Brain microvascular endothelial cell (primary cell): ENCODE measurements at regions not wholly inside any gene's neighbourhood (a gene's known extent, or its start where the extent isn't known, plus 50 kb on each side); places are given as distances from the start of the nearest gene placed in this dataset.

ENCODE experiments used
- DNase-seq: peaks from one replicate; pipeline ENCODE4 v3.0.0-alpha.2; 2020
- H3K27ac ChIP-seq: fragments of 250-450 bp; sonication (Bioruptor Pico); 2 replicates; pipeline ENCODE4 v1.5.1; 2020; ENCODE audit warnings: mild to moderate bottlenecking, moderate library complexity
- H3K27me3 ChIP-seq: fragments of 250-450 bp; sonication (Bioruptor Pico); replicated peaks from 2 replicates; pipeline ENCODE4 v1.5.1; 2020; ENCODE audit warnings: mild to moderate bottlenecking
- H3K36me3 ChIP-seq: fragments of 250-450 bp; sonication (Bioruptor Pico); replicated peaks from 2 replicates; pipeline ENCODE4 v1.5.1; 2020; ENCODE audit warnings: mild to moderate bottlenecking
- H3K4me3 ChIP-seq: 2 replicates; pipeline ENCODE4 v1.5.1; 2011; ENCODE audit warnings: low read depth, mild to moderate bottlenecking, control low read depth, low read length, moderate library complexity
- in situ Hi-C: cut with HindIII; loops from 2 replicates; pipeline ENCODE4 v1.10.0; 2017; ENCODE audit warnings: low sequenced_read_pairs, low pct_ligation_motif_present
- TF ChIP-seq, protein P1 (sequence below): IDR thresholded peaks from 2 replicates; pipeline ENCODE4 v1.5.1; 2011; ENCODE audit warnings: low read depth, mild to moderate bottlenecking, moderate library complexity, low read length, control low read depth, inconsistent platforms; ENCODE audit errors: missing control alignments

DNA sequence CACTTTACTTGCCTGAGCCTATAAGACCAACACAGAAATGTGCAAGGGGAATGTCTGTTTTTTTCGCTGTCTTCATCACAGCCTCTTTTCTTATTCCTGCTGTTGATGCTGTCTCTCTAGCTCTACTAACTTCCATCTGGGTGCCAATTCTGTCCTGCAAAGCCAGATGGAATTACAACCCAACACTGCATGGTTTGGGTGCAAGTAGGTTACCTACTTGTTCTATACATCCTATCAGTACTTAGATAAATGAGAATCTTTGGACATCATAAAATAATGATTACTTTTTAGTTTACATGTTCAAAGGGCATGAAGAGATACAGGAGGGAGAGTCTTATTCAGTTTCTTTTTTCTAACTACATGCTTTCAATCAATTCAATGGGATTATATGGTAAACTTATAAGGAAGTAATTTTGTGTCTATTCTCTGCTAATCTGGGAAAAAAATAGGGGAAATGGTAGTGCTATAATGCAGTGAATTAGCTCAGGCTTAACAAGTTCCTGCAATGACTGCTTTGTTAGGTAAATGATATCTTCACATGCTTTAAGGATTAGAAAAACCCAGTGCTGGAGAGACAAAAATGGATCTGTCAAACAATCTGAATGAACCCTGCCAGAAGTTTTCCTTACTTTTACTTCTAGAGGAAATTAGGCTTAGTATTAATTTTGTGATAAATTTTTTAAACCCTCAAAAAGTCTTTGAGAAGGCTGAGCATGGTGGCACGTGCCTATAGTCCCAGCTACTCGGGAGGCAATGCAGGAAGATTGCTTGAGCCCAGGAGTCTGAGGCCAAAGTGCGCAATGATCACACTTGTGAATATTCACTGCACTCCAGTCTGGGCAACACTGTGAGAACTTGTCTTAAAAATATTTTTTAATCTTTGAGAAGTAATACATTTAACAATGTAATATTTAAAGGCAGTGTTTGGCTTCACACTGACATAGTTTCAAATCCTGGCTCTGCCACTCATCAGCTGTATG, 86.5 kb upstream of the E2F3 start:
- Histone ChIP-seq H3K4me3 (no peak overlapping the region), H3K27me3 (no peaks in the 10 kb centered on the region), H3K27ac (no peak overlapping the region), H3K36me3 (no peaks in the 10 kb centered on the region)
- DNase-seq = no peak
- in situ Hi-C loops = no loop called here
- TF ChIP-seq, protein P1, sequence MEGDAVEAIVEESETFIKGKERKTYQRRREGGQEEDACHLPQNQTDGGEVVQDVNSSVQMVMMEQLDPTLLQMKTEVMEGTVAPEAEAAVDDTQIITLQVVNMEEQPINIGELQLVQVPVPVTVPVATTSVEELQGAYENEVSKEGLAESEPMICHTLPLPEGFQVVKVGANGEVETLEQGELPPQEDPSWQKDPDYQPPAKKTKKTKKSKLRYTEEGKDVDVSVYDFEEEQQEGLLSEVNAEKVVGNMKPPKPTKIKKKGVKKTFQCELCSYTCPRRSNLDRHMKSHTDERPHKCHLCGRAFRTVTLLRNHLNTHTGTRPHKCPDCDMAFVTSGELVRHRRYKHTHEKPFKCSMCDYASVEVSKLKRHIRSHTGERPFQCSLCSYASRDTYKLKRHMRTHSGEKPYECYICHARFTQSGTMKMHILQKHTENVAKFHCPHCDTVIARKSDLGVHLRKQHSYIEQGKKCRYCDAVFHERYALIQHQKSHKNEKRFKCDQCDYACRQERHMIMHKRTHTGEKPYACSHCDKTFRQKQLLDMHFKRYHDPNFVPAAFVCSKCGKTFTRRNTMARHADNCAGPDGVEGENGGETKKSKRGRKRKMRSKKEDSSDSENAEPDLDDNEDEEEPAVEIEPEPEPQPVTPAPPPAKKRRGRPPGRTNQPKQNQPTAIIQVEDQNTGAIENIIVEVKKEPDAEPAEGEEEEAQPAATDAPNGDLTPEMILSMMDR = no peak

- no peak overlapping the region for H3K4me3 ChIP-seq
- DNase-seq = no peak
- no peak overlapping the region for H3K27ac ChIP-seq
- H3K36me3 ChIP-seq = no peaks in the 10 kb centered on the region
- TF ChIP-seq, protein P1 = no peak
- in situ Hi-C loops = no loop called here
- no peaks in the 10 kb centered on the region for H3K27me3 ChIP-seq
Observed at GRCh38 chr6:20317430-20317829, 84.2 kb upstream of the E2F3 start.

- H3K27ac ChIP-seq = no peak overlapping the region
- no peaks in the 10 kb centered on the region for H3K27me3 ChIP-seq
- no peak for DNase-seq
- no peak overlapping the region for H3K4me3 ChIP-seq
- TF ChIP-seq, protein P1 = no peak
- in situ Hi-C loops = no loop called here
- no peaks in the 10 kb centered on the region for H3K36me3 ChIP-seq
Observed at GRCh38 chr6:20318851-20319387, 82.8 kb upstream of the E2F3 start.

- no peak for DNase-seq
- Histone ChIP-seq H3K36me3 (no peaks in the 10 kb centered on the region), H3K27ac (no peak overlapping the region), H3K27me3 (no peaks in the 10 kb centered on the region), H3K4me3 (no peak overlapping the region)
- TF ChIP-seq, protein P1 = no peak
- in situ Hi-C loops = no loop called here
Observed at GRCh38 chr6:20319520-20320357, 81.9 kb upstream of the E2F3 start.

GRCh38 chr6:20325641-20326421, 75.8 kb upstream of the E2F3 start:
- in situ Hi-C loops = no loop called here

More at GRCh38 chr6:20325641-20326421, 75.8 kb upstream of the E2F3 start:
- TF ChIP-seq, protein P1 = no peak
- Histone ChIP-seq H3K27me3 (no peaks in the 10 kb centered on the region), H3K4me3 (no peak overlapping the region), H3K27ac (no peak overlapping the region), H3K36me3 (no peaks in the 10 kb centered on the region)
- no peak for DNase-seq
